ENCODE measurements at regions not wholly inside any gene's neighbourhood (a gene's known extent, or its start where the extent isn't known, plus 50 kb on each side); places are given as distances from the start of the nearest gene placed in this dataset.

DNA sequence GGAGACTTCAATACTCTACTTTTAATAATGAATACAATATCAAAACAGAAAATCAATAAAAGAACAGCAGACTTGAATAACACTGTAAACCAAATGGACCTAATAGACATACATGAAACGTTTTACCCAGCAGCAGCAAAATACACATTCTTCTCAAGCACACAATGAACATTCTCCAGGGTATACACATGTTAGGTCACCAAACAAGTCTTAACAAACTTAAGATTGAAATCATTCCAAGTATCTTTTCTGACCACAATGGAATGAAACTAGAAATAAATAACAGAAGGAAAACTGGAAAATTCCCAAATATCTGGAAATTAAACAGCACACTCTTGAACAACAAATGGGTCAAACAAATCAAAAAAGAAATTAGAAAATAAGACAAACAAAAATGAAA lies 145.0 kb upstream of the CT83 start:
- no peak for DNase-seq
- no peaks in the 10 kb centered on the region for H3K9me3 ChIP-seq (ENCODE audit: control insufficient read depth, low read depth, low read length)
- no peaks in the 10 kb centered on the region for H3K27me3 ChIP-seq (ENCODE audit: control insufficient read depth, insufficient read depth, low read length)
- H3K36me3 ChIP-seq (ENCODE audit: control insufficient read depth, insufficient read depth, low read length) = no peaks in the 10 kb centered on the region
- no peak overlapping the region for H3K4me3 ChIP-seq (ENCODE audit: low read length)
- H3K27ac ChIP-seq (ENCODE audit: low read length) = no peak overlapping the region
- no peaks in the 10 kb centered on the region for H3K4me1 ChIP-seq (ENCODE audit: control insufficient read depth, insufficient read depth, low read length)
- WGBS (ENCODE audit: insufficient coverage, low lambda C conversion rate) = no CpG with 5 or more reads among the region's 1 CpG

- no peak for DNase-seq
- H3K27me3 ChIP-seq (ENCODE audit: control insufficient read depth, insufficient read depth, low read length) = no peaks in the 10 kb centered on the region
- no CpG with 5 or more reads among the region's 1 CpG for WGBS (ENCODE audit: insufficient coverage, low lambda C conversion rate)
- H3K9me3 ChIP-seq (ENCODE audit: control insufficient read depth, low read depth, low read length) = no peaks in the 10 kb centered on the region
- no peaks in the 10 kb centered on the region for H3K36me3 ChIP-seq (ENCODE audit: control insufficient read depth, insufficient read depth, low read length)
- H3K4me1 ChIP-seq (ENCODE audit: control insufficient read depth, insufficient read depth, low read length) = no peaks in the 10 kb centered on the region
- no peak overlapping the region for H3K27ac ChIP-seq (ENCODE audit: low read length)
- H3K4me3 ChIP-seq (ENCODE audit: low read length) = no peak overlapping the region
Measured at GRCh38 chrX:116605576-116605975, 142.8 kb upstream of the CT83 start.

- WGBS (ENCODE audit: insufficient coverage, low lambda C conversion rate) = 100% methylated on average over 1 of the region's 1 CpG
- Histone ChIP-seq H3K4me3 (ENCODE audit: low read length) (no peak overlapping the region), H3K9me3 (ENCODE audit: control insufficient read depth, low read depth, low read length) (no peaks in the 10 kb centered on the region), H3K27ac (ENCODE audit: low read length) (no peak overlapping the region), H3K27me3 (ENCODE audit: control insufficient read depth, insufficient read depth, low read length) (no peaks in the 10 kb centered on the region), H3K4me1 (ENCODE audit: control insufficient read depth, insufficient read depth, low read length) (no peaks in the 10 kb centered on the region), H3K36me3 (ENCODE audit: control insufficient read depth, insufficient read depth, low read length) (no peaks in the 10 kb centered on the region)
- DNase-seq = no peak
Measured at GRCh38 chrX:116596010-116596409, 133.2 kb upstream of the CT83 start.

Data from large intestine (tissue), 3 donors.